BE2C (cell line): ENCODE measurements at regions not wholly inside any gene's neighbourhood (a gene's known extent, or its start where the extent isn't known, plus 50 kb on each side); places are given as distances from the start of the nearest gene placed in this dataset.

Experiments
- DNase-seq: peaks from one replicate; pipeline ENCODE4 v3.0.0-alpha.2; 2020
- H3K27me3 ChIP-seq: fragments of 250-450 bp; sonication (Bioruptor Pico); 2 replicates; pipeline ENCODE4 v1.5.1; 2020; ENCODE audit warnings: mild to moderate bottlenecking
- H3K36me3 ChIP-seq: fragments of 250-450 bp; sonication (Bioruptor Pico); 2 replicates; pipeline ENCODE4 v1.5.1; 2020; ENCODE audit warnings: mild to moderate bottlenecking
- H3K4me1 ChIP-seq: fragments of 250-450 bp; sonication (Bioruptor Pico); 2 replicates; pipeline ENCODE4 v1.5.1; 2020
- H3K4me3 ChIP-seq: 2 replicates; pipeline ENCODE4 v1.5.1; 2011; ENCODE audit warnings: low read depth, low read length
- H3K9me3 ChIP-seq: fragments of 250-450 bp; sonication (Bioruptor Pico); 2 replicates; pipeline ENCODE4 v1.5.1; 2020
- CTCF ChIP-seq: IDR thresholded peaks from 2 replicates; pipeline ENCODE4 v1.5.1; 2012; ENCODE audit warnings: mild to moderate bottlenecking, low read depth, low read length

GRCh38 chr2:107545851-107546250, 280.8 kb upstream of the RGPD4 start:
- H3K9me3 ChIP-seq: no peaks in the 10 kb centered on the region
- no peaks in the 10 kb centered on the region for H3K36me3 ChIP-seq
- no peak overlapping the region for H3K4me3 ChIP-seq
- no peak for DNase-seq
- TF ChIP-seq CTCF: no peak
- H3K27me3 ChIP-seq: no peaks in the 10 kb centered on the region
- no peaks in the 10 kb centered on the region for H3K4me1 ChIP-seq

GRCh38 chr2:107548216-107548615, 278.5 kb upstream of the RGPD4 start:
- Histone ChIP-seq H3K36me3 (no peaks in the 10 kb centered on the region), H3K27me3 (no peaks in the 10 kb centered on the region), H3K4me1 (no peaks in the 10 kb centered on the region), H3K4me3 (no peak overlapping the region), H3K9me3 (no peaks in the 10 kb centered on the region)
- TF ChIP-seq CTCF: no peak
- DNase-seq: no peak

GRCh38 chr2:107553046-107553445, 273.6 kb upstream of the RGPD4 start:
- no peaks in the 10 kb centered on the region for H3K36me3 ChIP-seq
- no peak overlapping the region for H3K4me3 ChIP-seq

GRCh38 chr2:107553539-107553938, 273.2 kb upstream of the RGPD4 start:
- Histone ChIP-seq H3K4me1 (no peaks in the 10 kb centered on the region), H3K27me3 (no peaks in the 10 kb centered on the region), H3K9me3 (no peaks in the 10 kb centered on the region), H3K4me3 (no peak overlapping the region), H3K36me3 (no peaks in the 10 kb centered on the region)
- DNase-seq: no peak
- no peak for TF ChIP-seq CTCF

More at GRCh38 chr2:107553046-107553445, 273.6 kb upstream of the RGPD4 start:
- H3K27me3 ChIP-seq: no peaks in the 10 kb centered on the region
- H3K9me3 ChIP-seq: no peaks in the 10 kb centered on the region
- TF ChIP-seq CTCF: no peak
- no peak for DNase-seq
- H3K4me1 ChIP-seq: no peaks in the 10 kb centered on the region

- Histone ChIP-seq H3K36me3 (no peaks in the 10 kb centered on the region), H3K4me3 (no peak overlapping the region), H3K4me1 (no peaks in the 10 kb centered on the region), H3K27me3 (no peaks in the 10 kb centered on the region), H3K9me3 (no peaks in the 10 kb centered on the region)
- TF ChIP-seq CTCF: no peak
- DNase-seq: peak; percentile 8
Measured at GRCh38 chr2:107556038-107556627, 270.6 kb upstream of the RGPD4 start.

GRCh38 chr2:107558295-107558694, 268.4 kb upstream of the RGPD4 start:
- no peak for TF ChIP-seq CTCF
- no peaks in the 10 kb centered on the region for H3K4me1 ChIP-seq
- no peaks in the 10 kb centered on the region for H3K36me3 ChIP-seq
- no peaks in the 10 kb centered on the region for H3K27me3 ChIP-seq
- H3K4me3 ChIP-seq: no peak overlapping the region
- DNase-seq: no peak
- no peaks in the 10 kb centered on the region for H3K9me3 ChIP-seq
